Endothelial cell of umbilical vein (primary cell): ENCODE measurements at regions not wholly inside any gene's neighbourhood (a gene's known extent, or its start where the extent isn't known, plus 50 kb on each side); places are given as distances from the start of the nearest gene placed in this dataset.

Experiments used
- BruUV-seq: library from RNA; stranded (reverse); fragments of 400-500 nt; replicated peaks from 2 replicates; lab custom pipeline; 2021; lab: Mats Ljungman, UMichigan
- CTCF ChIA-PET: fragments of 300-600, 350-600 bp; sonication (Branson Sonifier 250); formaldehyde crosslinking; loops from one replicate; lab custom pipeline; 2021; ENCODE audit warnings: antibody characterized with exemption, inconsistent platforms; lab: Charles Lee
- POLR2A ChIA-PET: fragments of 300-600, 350-600 bp; sonication (Branson Sonifier 250); formaldehyde crosslinking; loops from one replicate; lab custom pipeline; 2021; ENCODE audit warnings: antibody characterized with exemption, inconsistent platforms; lab: Charles Lee
- DNase-seq: peaks from one replicate; pipeline ENCODE4 v3.0.0-alpha.2; 2011; ENCODE audit warnings: low read depth, low spot score
- FAIRE-seq: peaks from 2 replicates; lab custom pipeline; 2011; peaks lifted over from hg19 to GRCh38; lab: Jason Lieb, UNC
- H2AFZ ChIP-seq: 2 replicates; pipeline ENCODE4 v1.6.0; 2012; ENCODE audit warnings: low read depth, low read length, control low read depth, inconsistent platforms
- H3K27ac ChIP-seq: 2 replicates; pipeline ENCODE4 v1.5.1; 2011; ENCODE audit warnings: low read depth, mild to moderate bottlenecking, control low read depth, low read length, moderate library complexity; ENCODE audit not compliant: insufficient read depth
- H3K27me3 ChIP-seq, 2 experiments: 2 replicates each; pipeline versions ENCODE4 v1.6.0 to v1.6.1; 2011; ENCODE audit warnings: low read length in 2 of 2, mixed read lengths in 1 of 2; ENCODE audit not compliant: control insufficient read depth in 2 of 2, insufficient read depth in 2 of 2
- H3K36me3 ChIP-seq, 2 experiments: 2 replicates in 1 of 2; 3 replicates in 1 of 2; pipeline ENCODE4 v1.5.1; 2011; ENCODE audit warnings: low read length in 2 of 2, mild to moderate bottlenecking in 1 of 2, moderate library complexity in 1 of 2; ENCODE audit not compliant: control insufficient read depth in 2 of 2, insufficient read depth in 2 of 2; ENCODE audit errors: extremely low read depth in 1 of 2
- H3K4me1 ChIP-seq: 3 replicates; pipeline ENCODE4 v1.5.1; 2011; ENCODE audit warnings: mild to moderate bottlenecking, low read length; ENCODE audit not compliant: control insufficient read depth, insufficient read depth; ENCODE audit errors: extremely low read depth
- H3K4me2 ChIP-seq: 2 replicates; pipeline ENCODE4 v1.6.1; 2011; ENCODE audit warnings: low read length, control low read depth, mixed read lengths; ENCODE audit not compliant: insufficient read depth
- H3K4me3 ChIP-seq, 3 experiments: fragments of 200-600 bp in 1 of 3; sonication (generic), shearing (Covaris generic) in 1 of 3; replicated peaks in 1 of 3; 2 replicates each; pipeline ENCODE4 v1.5.1; 2011 to 2016; ENCODE audit warnings: control low read depth in 3 of 3, low read length in 3 of 3, mild to moderate bottlenecking in 2 of 3, inconsistent platforms in 1 of 3, low read depth in 1 of 3, moderate library complexity in 1 of 3; ENCODE audit not compliant: insufficient read depth in 1 of 3
- H3K79me2 ChIP-seq: 2 replicates; pipeline ENCODE4 v1.6.0; 2012; ENCODE audit warnings: low read length, inconsistent platforms; ENCODE audit not compliant: control insufficient read depth, insufficient read depth
- H3K9ac ChIP-seq: replicated peaks from 2 replicates; pipeline ENCODE3; 2011; ENCODE audit warnings: low read length, control low read depth; ENCODE audit not compliant: insufficient read depth; ENCODE audit errors: extremely low read depth
- H3K9me1 ChIP-seq: replicated peaks from 3 replicates; pipeline ENCODE4 v1.6.0; 2011; ENCODE audit warnings: mild to moderate bottlenecking, low read length; ENCODE audit not compliant: control insufficient read depth, insufficient read depth; ENCODE audit errors: extremely low read depth
- H3K9me3 ChIP-seq: replicated peaks from 2 replicates; pipeline ENCODE4 v1.5.1; 2012; ENCODE audit warnings: low read length, inconsistent platforms; ENCODE audit not compliant: control insufficient read depth, insufficient read depth
- H4K20me1 ChIP-seq: replicated peaks from 2 replicates; pipeline ENCODE3; 2011; ENCODE audit warnings: mild to moderate bottlenecking, low read length; ENCODE audit not compliant: control insufficient read depth, insufficient read depth; ENCODE audit errors: extremely low read depth
- CTCF ChIP-seq, 2 donors: IDR thresholded peaks; 1 replicate in 1 of 2; 2 replicates in 1 of 2; pipeline ENCODE4 v1.5.1; 2011; ENCODE audit warnings: low read length in 2 of 2, mild to moderate bottlenecking in 2 of 2, moderate library complexity in 2 of 2, control low read depth in 1 of 2, inconsistent platforms in 1 of 2, low read depth in 1 of 2; ENCODE audit not compliant: insufficient read depth in 1 of 2; ENCODE audit errors: extremely low read depth in 1 of 2
- EZH2 ChIP-seq: IDR thresholded peaks from 2 replicates; pipeline ENCODE4 v1.6.1; 2012; ENCODE audit warnings: borderline replicate concordance, low read depth, mild to moderate bottlenecking, moderate library complexity, low read length, inconsistent platforms; ENCODE audit not compliant: severe bottlenecking
- FOS ChIP-seq: IDR thresholded peaks from 2 replicates; pipeline ENCODE4 v1.6.1; 2011; ENCODE audit warnings: mild to moderate bottlenecking, low read length, moderate library complexity, borderline replicate concordance; ENCODE audit not compliant: insufficient read depth
- GATA2 ChIP-seq: IDR thresholded peaks from 2 replicates; pipeline ENCODE4 v1.7.0; 2011; ENCODE audit warnings: low read depth, mild to moderate bottlenecking, moderate library complexity, mixed read lengths, low read length; ENCODE audit not compliant: insufficient read length, insufficient read depth
- JUN ChIP-seq: IDR thresholded peaks from 2 replicates; pipeline ENCODE4 v1.6.1; 2011; ENCODE audit warnings: borderline replicate concordance, low read depth; ENCODE audit not compliant: insufficient read length, insufficient read depth
- MAX ChIP-seq: IDR thresholded peaks from 2 replicates; pipeline ENCODE4 v1.6.1; 2011; ENCODE audit not compliant: insufficient read depth, insufficient read length
- MYC ChIP-seq: IDR thresholded peaks from one replicate; pipeline ENCODE4 v1.6.1; 2011; ENCODE audit warnings: mild to moderate bottlenecking, low read depth, low read length
- POLR2A ChIP-seq: IDR thresholded peaks from 2 replicates; pipeline ENCODE4 v1.6.1; 2012; ENCODE audit warnings: low read depth, mild to moderate bottlenecking, control low read depth, low read length
- POLR2AphosphoS5 ChIP-seq: IDR thresholded peaks from 2 replicates; pipeline ENCODE4 v1.6.1; 2012; ENCODE audit warnings: low read depth, mild to moderate bottlenecking, control low read depth, low read length, moderate library complexity; ENCODE audit not compliant: insufficient read depth
- dilution Hi-C: fragments of 300-500 bp; cut with MboI; formaldehyde crosslinking; loops from one replicate; pipeline ENCODE4 v1.15.0; 2019; ENCODE audit warnings: low sequenced_read_pairs; ENCODE audit not compliant: extremely low pct_ligation_motif_present
- intact Hi-C: fragments of 100-400 bp; cut with micrococcal nuclease; formaldehyde crosslinking; loops from one replicate; pipeline ENCODE4 v1.10.0; 2022

- H3K27me3 ChIP-seq = no peaks in the 10 kb centered on the region
- intact Hi-C loops = no loop called here
- no peak overlapping the region for H2AFZ ChIP-seq
- H3K9me1 ChIP-seq = no peaks in the 10 kb centered on the region
- ChIA-PET CTCF (no interaction called here), POLR2A (no interaction called here)
- H3K9me3 ChIP-seq = no peaks in the 10 kb centered on the region
- H3K9ac ChIP-seq = no peak overlapping the region
- no peak for FAIRE-seq
- DNase-seq = no peak
- H3K4me1 ChIP-seq = no peaks in the 10 kb centered on the region
- no peak overlapping the region for H3K4me2 ChIP-seq
- no peaks in the 10 kb centered on the region for H3K36me3 ChIP-seq
- no peak overlapping the region for H3K4me3 ChIP-seq
- TF ChIP-seq EZH2 = no peak
- TF ChIP-seq MAX = no peak
- TF ChIP-seq FOS = no peak
- TF ChIP-seq JUN = no peak
- no peak for TF ChIP-seq POLR2A
- no peak for TF ChIP-seq CTCF (IDR thresholded peaks at IDR 0.05; ENCODE audit: extremely low read depth in 1 of 2, insufficient read depth in 1 of 2, low read depth in 1 of 2, low read length in 2 of 2)
- TF ChIP-seq MYC = no peak
- no peak for TF ChIP-seq POLR2AphosphoS5
- no peak for TF ChIP-seq GATA2
- H3K79me2 ChIP-seq = no peaks in the 10 kb centered on the region
- H4K20me1 ChIP-seq = no peaks in the 10 kb centered on the region
- dilution Hi-C loops = no loop called here
- BruUV-seq = no TSS peak
- no peak overlapping the region for H3K27ac ChIP-seq
Observed at GRCh38 chr3:165389064-165389463, 192.9 kb upstream of the SLITRK3 start.
